DMS153 treated with DMSO at 0.1 percent for 48 hours (cell line): ENCODE measurements at regions not wholly inside any gene's neighbourhood (a gene's known extent, or its start where the extent isn't known, plus 50 kb on each side); places are given as distances from the start of the nearest gene placed in this dataset.

Experiments used
- DNase-seq: peaks from one replicate; lab custom pipeline; 2025; ENCODE audit not compliant: unreplicated experiment; lab: John Stamatoyannopoulos, UW

DNA sequence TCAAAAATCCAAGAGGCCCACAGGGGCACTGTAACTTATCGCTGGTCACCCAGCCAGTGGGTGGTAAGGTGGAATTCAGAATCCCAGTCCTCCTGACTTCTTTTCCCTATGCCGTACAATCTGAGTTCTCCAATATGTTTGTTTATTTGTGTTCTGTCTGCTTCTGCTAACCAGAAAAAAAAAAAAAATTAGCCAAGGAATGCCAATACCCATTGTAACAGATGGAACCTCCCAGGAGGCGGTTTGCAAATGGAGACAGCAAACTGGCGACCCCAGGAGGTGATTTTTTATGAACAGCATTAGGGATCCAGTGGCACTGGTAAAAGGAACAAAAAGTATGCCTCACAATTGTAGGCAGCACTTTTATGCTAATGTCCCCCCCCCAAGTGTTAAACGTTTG lies 189.0 kb upstream of the FGGY start:
- DNase-seq: no peak

DNA sequence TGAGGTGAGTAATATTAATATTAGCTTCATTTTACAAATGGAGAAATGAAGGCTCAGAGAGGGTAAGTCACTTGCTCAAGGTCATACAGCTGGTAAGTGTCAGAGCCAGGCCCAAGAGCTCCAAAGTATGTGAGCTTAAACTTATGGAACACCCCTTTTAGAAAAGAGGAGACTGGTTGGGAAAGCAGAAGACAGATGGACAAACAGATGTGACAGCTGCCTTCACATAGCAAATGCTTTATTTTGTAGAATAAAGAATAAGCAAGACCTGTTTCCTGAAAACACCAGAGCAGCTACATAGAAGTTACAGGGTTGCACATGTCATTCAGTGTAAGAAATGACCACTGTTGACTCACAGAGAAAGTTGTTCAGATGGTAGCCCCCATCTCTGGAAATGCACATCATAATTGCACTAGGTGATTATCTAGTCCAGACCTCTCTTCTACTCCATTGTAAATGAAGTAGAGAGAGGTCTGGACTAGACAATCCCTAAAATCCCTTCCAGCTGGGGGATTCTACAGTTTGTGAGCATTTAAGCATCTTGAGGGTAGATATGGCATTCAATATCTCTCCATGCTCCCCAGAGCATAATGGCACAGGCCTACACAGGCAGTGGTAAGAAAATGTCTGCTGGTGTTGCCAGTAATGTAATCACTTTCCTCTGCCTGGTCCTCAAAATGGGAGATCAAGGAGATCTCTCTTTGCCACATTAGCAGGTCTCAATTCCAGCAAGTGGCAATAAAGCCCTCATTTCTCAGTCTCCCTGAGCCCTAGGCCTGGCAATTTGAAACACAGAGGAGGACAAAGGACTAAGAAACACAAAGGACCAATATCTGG lies 188.2 kb upstream of the FGGY start:
- no peak for DNase-seq

DNA sequence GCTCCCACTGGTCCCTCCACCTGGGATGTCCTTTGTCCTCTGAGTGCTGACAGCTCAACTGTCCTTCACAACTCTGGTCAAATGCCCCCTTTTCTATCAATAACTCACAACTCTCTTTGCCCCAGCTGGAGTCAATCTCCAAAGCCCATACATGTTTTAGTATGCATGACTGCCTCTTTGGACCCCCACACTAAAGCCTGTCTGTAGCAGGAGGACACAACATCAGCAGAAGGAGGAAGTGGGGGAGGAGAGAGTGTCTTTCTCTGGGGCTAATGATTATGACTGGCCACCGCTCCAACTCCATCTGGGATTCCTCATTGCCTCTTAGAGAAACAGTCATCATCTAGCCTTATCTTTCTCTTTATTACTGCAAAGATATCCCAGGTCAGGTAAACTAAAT lies 186.6 kb upstream of the FGGY start:
- no peak for DNase-seq

DNA sequence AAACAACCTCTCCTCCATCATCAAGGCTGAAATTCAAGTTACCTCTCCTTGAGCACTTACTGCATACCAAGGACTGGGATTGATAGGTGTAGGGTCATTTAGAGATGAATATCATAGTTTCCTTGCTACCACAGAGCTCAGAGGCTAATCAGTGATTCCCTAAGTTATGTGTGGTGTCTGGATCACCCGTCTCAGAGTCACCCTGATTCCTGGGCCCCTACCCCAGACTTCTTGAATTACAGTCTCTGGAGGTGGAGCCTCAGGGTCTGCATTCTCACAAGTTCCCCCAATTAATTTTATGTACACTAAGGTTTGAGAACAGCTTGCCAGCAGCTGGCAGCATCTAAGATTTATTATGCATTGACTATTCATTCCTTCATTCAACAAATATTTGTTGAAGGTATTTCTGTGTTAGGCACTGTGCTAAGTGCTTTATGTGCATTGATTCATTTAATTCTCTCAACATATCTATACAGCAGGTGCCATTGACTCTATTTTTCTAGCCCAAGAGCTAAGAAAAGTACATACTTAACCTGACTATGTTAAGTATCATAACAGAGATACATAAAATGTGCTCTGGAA lies 182.9 kb upstream of the FGGY start:
- DNase-seq: no peak

DNA sequence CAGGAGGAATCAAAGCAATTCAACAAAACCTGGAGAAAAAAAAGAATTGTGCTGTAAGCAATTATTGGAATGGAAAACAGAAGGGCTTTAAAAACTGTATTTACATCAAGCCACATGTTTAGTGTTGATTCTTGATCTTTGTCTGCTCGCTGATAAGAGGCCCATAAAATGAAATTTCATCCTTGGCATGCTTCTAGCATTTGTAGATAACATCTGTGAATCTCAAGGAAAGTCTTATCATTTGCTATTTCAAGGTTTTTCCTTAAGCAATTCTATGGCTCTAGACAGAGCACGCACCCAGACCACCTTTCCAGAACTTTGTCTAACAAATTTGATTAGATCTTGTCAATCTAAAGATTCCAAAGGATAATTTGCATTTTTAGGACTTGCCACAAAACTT lies 181.0 kb upstream of the FGGY start:
- no peak for DNase-seq

DNA sequence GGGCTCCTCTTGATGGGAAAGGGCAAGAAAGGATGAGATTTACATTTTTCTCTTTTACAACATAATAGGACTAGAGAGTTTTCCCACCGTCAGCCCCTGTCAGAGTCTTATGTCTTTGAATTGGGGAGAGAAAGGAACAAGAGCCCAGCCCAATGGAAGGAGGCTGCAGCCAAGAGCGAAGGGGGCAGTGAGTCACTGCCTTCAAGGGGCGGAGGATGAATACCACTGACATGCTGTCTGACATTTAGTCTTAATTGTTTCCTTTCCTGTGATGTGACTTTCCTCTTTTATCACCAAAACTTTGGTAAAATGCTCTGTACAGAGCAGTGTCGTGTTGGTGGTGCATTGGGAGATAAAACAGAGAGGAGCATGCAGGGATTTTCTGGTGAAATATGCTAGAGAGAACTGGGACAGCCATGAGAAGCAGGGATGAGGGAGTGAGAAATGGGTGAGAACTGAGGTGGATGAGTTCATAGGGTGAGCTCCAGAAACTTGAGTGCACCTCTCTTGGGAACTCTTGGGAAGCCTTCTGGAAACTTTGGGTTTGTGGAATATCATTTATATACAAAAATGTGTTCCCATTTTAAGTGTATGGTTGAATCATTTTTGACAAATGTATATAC lies 179.9 kb upstream of the FGGY start:
- DNase-seq: no peak

DNA sequence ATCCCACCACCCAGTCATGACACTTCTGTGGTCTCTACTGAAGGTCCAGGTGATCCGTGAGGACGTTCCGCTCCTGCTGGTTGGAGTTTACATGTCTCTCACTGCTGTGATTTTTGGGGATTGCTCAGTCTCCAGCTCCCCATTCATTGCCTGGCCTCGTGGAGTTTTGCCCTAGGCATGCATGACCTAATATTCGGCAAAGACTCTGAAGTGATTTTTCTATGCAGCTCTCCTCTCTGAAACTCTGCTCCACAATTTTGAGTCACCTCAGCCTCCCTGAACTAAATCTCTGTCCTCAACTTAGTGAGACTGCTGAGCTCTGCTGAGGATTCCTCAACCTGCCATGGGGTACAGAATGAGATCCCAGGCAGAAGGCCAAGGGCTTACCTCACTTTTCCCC lies 174.4 kb upstream of the FGGY start:
- DNase-seq: no peak

DNA sequence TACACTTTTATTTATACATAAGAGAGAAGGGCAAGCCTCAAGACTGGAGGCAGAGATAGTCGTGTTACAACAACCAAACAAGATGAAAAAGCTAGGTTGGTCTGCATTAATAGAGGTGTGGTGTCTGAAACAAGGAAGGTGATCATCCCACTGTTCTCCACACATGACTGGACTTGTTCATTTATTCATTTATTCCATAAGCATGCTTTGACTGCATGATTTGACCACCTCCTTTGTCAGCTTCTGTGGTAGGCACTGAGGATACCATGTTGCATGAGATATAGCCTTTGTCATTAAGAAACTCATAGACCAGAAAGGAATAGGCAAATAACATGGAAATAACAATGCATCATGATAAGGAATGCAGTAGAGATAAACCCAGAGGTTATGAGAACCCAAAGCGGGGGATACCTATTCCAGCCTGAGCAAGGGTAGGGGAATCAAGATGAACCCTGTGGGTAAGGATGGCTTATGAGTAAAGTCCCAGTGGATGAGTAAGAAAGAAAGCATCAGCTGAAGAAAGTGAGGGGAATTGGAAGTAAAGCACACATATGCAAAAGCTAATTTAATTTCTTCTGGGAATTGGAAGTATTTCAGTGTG lies 173.7 kb upstream of the FGGY start:
- DNase-seq: no peak

DNA sequence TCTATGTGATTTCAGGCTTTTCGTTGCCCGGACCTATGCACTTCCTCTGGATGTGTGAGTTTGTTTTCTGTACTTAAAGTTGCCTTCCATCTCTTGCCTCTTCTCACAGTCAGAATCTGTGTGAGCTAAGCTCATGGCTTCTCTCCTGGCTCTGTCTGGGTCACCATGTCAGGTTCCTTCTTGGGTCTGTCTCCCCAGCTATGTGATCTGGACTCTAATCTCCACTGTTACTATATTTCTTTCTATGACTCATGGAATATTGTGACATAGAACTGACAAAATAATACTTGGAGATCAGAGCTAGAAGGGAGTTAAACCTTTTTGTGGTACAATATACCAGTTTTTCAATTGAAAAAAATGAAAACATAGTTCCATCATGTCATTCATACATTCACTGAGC lies 172.7 kb upstream of the FGGY start:
- DNase-seq: no peak

DNA sequence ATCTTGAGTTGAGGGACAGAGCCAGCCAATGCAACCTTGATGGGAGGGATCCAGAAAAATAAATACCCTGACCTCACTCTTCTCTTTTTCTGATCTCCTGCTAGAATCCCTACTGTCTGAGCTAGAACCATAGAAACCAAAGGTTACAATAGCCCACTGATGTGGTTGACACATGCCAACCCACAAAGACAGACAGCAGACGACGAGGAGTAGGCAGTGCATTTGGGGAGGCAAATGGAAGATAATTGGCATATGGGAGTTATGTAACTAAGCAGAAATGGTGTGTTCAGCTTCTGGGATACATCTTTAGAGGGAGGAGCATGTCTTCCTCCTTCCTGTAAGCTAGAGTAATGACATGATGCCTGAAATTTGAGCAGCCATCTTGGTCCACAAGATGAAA lies 171.7 kb upstream of the FGGY start:
- DNase-seq: no peak

DNA sequence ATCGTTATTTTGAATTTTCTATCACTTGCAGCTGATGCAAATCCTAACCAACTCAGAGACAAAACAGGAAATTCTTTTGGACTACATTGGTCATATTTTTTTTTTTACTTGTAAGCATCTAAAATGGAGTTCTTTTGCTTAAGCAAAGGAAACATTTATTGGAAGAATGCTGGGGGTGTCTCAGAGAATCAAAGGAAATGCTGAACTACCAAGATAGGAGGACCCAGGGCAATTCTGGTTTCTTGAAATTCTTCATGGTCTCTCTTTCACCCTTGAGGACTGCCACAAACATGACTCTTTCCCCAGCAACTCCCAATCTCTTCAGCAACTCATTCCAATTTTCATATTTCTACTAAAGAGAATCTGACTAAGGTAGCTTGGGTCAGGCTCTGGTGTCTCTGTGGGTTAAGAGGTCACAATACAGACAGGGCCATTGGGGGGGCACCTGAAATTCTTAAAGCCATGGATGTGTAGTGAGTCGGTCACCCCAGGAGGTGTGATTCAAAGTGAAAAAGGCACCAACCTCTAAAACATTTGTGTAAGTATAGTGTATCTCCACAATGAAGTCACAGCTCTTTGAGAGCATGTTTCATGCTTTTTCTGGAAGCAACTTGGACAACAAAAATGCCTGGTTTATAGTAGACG lies 171.1 kb upstream of the FGGY start:
- no peak for DNase-seq

DNA sequence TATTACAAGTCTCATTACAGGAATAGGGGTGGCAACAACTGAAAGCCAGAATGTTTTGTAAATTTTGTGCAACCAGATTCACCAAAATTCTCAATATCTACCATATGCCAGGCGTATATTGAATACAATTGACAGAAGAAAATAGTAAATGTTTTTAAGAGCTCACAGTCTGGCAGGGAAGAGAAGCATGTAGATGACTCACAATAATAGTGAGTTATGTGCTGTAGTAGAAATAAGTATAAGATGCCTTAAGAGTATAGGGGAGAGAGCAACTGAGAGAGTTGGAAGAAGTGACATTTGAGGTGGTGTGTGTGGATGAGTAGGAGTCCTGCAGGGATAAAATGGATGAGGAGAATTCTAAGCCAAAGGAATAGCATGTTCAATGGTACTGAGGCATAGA lies 170.5 kb upstream of the FGGY start:
- no peak for DNase-seq

DNA sequence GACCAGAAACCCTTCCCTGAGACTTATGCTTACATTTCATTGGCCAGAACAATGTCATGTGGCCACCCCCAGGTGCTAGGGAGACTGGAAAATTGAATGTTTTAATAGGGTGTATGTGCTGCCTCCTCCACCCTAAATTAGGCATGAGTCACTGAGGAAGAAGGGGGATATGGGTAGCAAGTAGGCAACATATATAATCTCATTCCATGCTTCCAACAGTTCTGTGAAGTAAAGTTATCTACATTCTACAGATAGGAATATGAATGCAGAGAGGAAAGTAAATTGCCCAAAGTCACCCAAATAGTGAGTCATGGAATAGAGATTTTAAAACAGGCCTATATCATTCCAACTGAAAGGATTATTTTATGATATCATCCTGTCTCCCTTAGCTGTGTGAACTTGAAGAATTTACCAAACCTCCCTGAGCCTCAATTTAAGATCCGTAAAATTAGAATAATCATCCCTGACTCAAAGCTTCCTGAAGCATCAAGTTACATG lies 168.6 kb upstream of the FGGY start:
- no peak for DNase-seq

DNA sequence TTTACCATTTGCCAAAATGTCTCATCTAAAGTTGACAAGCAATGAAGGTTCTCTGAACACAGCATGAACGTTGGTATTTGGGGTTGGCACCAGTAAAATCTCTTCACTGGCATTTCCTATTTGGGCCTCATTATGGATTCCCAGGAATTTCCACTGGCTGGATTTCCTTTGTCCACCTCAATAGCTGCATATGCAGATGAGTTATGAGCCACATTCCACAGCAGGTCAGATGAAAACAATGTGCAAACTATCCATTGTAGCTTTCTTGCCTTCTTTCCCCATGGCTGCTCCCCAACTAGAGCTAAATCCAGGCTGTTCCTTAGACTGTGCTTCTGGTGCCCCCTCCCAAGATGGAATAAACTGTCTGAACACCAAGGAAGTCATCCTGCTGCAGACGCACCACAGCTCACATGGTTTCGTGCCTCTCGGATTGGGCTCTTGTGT lies 168.1 kb upstream of the FGGY start:
- DNase-seq: no peak

DNA sequence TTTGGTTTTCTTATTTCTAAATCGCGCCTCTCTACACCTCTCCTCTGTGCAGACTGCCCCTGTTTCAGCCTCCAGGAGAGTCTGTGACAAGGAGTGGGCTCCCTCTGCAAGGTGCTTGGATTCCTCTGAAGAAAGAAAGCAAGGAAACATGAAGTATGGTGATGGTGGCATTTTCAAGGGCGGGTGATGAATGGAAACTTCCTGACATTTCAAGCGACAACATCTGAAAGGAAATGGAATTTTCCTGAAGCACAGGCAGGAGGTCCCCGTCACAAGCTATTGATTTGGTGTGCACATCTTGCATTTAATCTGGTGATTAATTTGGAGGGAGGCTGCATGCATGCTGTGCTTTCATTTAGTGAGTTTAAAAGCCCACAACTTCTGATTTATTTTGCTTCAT lies 164.6 kb upstream of the FGGY start:
- DNase-seq: no peak

DNA sequence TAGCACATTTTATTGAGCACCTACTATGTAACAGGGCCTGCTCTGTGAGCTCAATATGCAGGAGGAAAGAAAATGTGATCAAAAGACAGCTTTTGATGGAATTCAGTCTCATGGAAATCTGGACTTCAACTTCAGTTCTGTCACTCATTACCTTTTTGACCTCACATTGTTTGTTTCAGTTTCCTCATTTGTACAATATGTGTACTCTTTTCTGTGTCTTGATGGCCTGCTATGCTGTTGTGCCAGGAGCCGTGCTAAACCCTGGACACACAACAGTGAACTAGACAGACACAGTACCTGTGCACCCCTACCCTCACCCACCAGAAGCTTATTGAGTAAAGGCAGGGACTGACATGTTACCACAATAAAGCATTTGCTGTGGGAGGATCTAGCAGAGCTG lies 162.9 kb upstream of the FGGY start:
- DNase-seq: no peak

DNA sequence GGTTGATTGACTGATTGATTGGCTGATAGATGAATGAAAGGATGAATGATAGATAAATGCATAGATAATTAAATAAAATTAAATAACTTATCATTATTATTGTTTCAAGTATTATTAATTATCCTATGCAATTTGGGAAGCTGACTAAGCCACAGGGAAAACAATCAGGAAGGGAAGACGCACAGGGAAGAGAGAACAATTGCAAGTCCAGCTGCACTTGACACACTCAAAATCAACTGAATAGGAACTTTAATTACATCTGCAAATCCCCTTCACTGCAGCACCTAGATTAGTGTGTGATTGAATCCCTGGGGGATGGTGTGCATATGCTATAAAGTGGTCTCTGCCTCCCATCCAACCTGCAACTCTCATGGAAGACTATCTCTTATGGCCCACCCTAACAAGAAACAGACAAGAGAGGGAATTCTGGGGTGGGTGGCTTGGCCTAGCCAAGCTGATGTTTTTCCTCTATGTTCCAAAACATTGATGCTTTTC lies 161.1 kb upstream of the FGGY start:
- no peak for DNase-seq

DNA sequence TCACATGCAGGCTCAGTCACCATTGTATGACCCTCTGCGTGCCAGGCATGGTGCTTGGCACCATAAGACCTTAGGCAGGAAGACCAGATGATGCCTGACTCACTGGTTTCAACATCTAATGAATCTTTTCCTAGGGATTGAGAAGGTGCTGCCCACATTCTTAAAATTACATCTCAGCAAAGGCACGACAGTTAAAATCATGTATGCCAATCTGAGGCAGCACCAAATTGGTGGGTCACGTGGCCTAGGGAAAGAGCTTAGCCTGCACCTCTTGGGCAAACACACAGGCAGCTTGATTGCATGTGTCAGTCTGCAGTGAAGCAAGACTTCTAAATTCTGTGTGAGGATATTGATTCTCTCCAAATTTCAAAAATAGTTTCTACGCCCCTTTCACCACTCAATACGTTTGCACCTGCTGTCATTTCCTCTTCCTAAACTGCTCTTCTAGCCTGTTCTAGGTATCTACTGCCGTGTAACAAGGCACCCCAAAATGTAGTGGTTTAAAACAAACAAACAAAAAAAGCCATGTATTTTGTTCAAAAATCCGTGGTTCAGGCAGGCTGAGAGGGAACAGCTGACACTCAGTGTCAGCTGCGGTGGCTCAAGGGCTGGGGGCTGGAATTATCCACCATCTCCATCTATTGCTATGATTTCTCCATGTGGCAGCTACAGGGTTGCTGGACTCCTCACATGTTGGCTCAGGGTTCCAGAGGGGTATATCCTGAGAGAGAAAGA lies 160.2 kb upstream of the FGGY start:
- DNase-seq: no peak

DNA sequence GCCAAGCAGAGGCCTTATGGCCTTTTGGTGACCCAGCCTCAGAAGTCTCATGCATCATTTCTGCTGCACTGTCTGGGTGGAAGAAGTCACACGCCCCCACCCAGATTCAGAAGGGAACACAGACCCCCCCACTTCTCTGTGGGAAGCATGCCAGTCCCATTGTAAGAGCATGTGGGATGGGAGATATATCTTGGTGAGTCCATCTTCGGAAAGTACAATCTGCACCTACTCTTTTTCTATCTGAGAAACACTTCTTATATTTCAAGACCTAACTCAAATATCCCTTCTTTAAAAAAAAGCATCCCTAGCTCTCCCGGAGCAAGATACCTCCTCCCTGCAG lies 159.6 kb upstream of the FGGY start:
- DNase-seq: no peak

DNA sequence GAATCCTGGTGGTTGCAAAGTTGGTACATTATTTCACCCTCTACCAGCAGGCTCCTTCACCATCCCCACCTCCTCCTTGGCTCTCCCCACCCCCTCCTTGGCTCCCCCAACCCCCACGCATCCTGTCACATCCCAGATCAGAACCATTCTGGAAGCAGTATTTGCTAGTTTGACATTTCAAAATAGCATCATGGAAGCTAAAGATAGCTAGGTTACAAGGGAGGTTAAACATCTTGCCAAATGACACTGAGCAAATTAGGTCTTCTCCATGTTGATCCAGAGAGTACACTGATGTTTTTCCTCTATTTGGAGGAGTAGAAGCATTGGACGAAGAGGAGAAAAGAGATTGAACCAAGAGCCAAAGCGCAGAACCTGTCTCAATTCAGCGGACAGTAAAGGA lies 158.9 kb upstream of the FGGY start:
- no peak for DNase-seq

DNA sequence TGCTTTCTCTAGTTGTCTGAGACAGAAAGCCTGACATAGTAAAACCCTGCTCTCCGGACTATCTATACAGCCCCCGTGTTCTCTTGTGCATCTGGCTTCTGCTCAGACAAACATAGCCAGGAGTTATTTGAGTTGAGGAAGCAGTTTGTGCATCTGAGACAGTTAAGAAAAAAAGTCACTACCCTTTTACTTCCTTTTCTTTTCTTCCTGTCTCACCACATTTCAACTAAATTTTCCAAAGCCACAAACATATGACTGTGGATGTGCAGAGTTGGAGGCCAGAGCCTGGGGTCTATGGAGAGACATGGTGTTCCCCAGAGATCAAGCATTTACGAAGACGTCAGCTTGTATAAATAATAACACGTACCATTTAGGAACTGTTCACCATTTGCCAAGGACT lies 158.5 kb upstream of the FGGY start:
- no peak for DNase-seq
